GM12875 (cell line): ENCODE measurements at regions not wholly inside any gene's neighbourhood (a gene's known extent, or its start where the extent isn't known, plus 50 kb on each side); places are given as distances from the start of the nearest gene placed in this dataset.

Experiments
- H3K4me3 ChIP-seq: one replicate; pipeline ENCODE4 v1.5.1; 2011; ENCODE audit warnings: low read depth, low read length, control low read depth
- TF ChIP-seq, protein P1 (sequence below): IDR thresholded peaks from 2 replicates; pipeline ENCODE4 v1.5.1; 2011; ENCODE audit warnings: low read depth, mild to moderate bottlenecking, control low read depth, inconsistent platforms, low read length, moderate library complexity, borderline replicate concordance; ENCODE audit not compliant: insufficient read depth

DNA sequence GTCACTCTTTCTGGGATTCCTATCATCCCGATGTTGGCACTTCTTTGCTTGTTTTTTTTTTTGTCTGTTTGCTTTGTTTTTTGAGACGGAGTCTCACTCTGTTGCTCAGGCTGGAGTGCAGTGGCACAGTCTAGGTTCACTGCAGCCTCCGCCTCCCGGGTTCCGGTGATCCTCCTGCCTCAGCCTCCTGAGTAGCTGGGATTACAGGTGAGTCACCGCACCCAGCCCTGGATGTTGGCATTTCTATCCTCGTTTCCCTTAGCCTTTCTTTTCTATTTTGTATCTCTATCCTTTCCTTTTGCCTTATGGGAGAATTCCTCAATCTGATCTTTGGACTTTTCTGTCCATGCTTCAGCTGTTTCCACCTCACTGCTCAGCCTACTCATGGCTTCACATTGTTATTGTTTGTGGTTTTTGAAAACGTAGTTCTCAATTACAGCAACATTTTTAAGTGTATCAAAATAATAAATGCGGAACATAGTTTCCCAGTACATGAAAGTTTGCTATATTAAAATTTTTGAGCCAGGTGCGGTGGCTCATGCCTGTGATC, 62.1 kb upstream of the ZNF516 start:
- H3K4me3 ChIP-seq = no peak overlapping the region
- TF ChIP-seq, protein P1, sequence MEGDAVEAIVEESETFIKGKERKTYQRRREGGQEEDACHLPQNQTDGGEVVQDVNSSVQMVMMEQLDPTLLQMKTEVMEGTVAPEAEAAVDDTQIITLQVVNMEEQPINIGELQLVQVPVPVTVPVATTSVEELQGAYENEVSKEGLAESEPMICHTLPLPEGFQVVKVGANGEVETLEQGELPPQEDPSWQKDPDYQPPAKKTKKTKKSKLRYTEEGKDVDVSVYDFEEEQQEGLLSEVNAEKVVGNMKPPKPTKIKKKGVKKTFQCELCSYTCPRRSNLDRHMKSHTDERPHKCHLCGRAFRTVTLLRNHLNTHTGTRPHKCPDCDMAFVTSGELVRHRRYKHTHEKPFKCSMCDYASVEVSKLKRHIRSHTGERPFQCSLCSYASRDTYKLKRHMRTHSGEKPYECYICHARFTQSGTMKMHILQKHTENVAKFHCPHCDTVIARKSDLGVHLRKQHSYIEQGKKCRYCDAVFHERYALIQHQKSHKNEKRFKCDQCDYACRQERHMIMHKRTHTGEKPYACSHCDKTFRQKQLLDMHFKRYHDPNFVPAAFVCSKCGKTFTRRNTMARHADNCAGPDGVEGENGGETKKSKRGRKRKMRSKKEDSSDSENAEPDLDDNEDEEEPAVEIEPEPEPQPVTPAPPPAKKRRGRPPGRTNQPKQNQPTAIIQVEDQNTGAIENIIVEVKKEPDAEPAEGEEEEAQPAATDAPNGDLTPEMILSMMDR = no peak

DNA sequence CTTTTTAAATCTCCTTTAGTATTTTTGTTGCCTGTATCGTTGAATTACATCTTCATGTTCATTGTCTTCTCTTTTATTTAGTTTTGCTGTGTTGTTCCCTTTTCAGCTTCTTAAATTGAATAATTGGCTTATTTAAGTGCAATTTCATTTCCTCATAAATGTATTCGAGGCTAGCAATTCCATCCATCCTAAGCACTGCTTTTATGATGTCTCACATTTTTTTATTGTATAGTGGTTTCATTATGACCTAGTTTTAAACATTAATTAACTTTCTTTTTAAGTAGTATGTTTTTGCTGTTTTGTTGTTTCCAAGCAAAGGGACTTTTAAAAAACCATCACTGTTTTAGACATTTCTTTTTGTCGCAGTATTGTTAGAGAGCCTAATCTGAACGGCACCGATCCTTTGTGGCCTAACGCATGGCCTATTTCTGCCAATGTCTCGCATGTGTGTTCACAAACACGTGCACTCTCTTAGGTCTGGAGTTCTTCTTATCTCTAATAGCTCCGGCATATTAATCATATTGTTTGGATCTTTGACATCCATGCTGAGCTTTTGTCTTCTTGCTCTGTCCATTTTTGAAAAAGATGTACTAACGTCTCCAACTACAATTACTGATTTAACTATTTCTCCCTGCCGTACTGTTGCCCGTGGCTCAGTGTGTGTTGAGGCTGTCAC, 59.6 kb upstream of the ZNF516 start:
- TF ChIP-seq, protein P1 = no peak
- no peak overlapping the region for H3K4me3 ChIP-seq

DNA sequence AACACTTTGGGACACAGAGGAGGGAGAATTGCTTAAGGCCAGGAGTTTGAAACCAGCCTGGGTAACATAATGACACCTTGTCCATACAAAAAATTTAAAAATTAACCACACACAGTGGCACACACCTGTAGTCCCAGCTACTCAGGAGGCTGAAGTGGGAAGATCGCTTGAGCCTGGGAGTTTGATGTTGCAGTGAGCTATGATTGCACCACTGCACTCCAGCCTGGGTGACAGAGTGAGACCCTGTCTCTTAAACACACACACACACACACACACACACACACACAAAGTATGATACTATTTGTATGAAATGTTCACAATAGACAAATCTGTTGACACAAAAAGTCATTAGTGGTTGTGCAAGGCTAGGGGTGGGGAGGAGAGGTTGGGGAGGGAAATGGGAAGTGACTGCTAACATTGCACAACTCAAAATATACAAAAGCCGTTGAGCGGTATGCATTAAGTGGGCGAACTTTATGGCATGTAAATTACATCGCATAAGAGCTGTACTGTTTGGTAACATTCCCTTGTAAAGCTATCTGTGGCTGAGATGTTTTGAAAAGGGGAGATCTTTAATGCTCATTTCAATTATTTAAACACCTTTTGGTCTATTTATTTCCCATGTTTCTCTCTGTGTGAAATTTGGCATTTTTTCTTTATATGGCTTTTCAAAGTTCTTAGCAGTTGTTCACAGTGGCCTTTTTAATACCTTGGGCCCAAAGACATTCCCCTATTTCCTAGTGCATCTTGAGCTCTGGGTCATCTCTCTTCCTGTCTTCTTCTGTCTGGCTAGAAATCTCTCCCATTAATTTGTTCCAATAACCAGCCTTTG, 58.9 kb upstream of the ZNF516 start:
- TF ChIP-seq, protein P1 = no peak
- H3K4me3 ChIP-seq = no peak overlapping the region

DNA sequence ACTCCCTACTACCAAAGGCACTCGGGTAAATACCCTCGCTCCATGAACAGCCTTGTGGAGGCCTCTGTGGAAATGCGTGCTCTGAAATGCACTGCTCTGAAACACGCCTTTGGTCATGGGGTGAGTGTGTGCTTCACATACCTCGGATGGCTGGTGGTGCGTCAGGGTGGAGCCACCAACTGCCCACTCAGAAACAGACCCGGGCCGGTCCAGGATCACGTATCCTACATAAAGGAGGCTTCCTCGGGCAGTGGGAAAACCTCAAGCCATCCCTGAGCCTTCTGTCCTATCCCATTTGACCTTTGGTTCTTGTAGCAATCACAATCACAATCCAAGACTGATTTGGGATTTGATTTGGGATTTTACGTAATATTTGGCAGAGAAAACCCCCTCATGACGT, 53.5 kb upstream of the ZNF516 start:
- H3K4me3 ChIP-seq = no peak overlapping the region
- TF ChIP-seq, protein P1 = no peak

DNA sequence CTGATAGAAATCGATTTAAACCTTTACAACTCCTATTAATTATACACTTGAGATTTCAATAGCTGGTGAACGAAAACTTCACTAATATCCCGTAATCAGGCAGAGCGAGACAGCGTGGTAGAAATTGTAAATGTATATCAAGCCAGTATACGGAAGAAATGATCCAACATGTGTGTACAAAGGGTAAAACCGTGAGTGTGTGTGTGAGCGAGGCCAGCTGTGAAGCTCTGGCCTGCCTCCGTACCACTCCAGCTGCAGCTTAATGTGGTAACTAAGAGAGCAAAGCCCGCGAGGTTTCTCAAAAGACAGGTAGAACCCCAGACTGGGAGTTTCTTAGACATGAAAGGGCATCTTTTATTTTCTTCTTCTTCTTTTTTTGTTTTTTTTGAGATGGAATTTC, 52.3 kb upstream of the ZNF516 start:
- no peak overlapping the region for H3K4me3 ChIP-seq

DNA sequence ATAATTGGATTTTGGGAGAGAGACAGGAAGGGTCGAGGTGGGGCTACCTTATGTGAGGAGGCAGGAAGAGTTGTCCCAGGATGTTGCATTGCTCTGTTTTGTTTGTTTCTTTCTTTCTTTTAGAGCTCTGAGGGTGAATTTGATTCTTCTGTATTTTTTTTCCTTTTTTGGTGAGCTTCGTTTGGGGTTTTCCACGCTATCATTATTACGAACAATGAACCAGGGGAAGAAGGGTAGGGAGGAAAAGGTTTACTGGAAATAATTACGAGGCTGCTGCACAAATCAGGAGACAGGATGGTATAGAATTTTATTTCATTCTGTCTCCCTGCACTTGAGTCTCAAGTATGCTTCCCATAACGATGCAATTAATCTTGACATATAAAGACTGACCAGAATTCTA, 51.4 kb upstream of the ZNF516 start:
- TF ChIP-seq, protein P1 = no peak
- H3K4me3 ChIP-seq = no peak overlapping the region

More for the DNA sequence above, 52.3 kb upstream of the ZNF516 start:
- TF ChIP-seq, protein P1 = no peak

DNA sequence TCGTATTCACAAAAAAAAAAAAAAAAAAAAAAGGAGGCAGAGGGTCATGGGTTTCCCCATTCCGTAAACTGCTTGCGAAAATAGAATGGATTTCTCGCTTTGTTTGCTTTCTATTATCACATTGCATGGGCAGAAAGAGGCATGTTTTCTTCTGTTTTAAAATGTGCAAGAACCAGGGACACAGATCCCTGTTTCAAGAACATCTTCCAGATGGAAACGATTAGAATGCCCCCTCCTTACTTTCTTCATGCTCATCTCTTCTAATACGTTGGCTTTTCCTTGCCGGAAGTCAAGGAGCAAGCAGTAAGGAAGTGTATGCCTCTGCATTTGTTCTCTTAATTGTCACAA, 51.0 kb upstream of the ZNF516 start:
- TF ChIP-seq, protein P1 = no peak
- no peak overlapping the region for H3K4me3 ChIP-seq
